ENCODE measurements at regions not wholly inside any gene's neighbourhood (a gene's known extent, or its start where the extent isn't known, plus 50 kb on each side); places are given as distances from the start of the nearest gene placed in this dataset.

- no peak for DNase-seq (ENCODE audit: low read depth in 2 of 2, low spot score in 1 of 2)
These were observed 257.9 kb upstream of the ANKRD55 start for GRCh38 chr5:56490971-56491468.

DNA sequence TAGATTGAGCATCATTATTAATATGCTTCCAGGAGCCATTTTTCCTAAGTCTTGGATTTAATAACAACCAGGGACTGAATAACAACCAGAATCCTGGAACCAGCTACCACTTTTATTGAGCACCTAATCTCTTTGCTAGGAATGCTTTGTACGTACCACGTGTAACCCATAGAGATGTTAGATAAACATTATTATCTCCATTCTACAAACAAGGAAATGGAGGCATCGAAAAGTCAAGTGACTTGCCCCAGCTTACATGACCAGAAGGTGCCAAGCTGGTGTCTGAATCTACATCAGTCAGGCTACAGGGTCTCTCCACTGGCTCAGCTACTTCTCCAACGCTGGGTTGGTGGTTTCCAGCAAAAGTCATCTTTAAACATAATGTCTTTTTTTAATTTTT, 256.1 kb upstream of the ANKRD55 start:
- DNase-seq (ENCODE audit: low read depth in 2 of 2, low spot score in 1 of 2): no peak

DNA sequence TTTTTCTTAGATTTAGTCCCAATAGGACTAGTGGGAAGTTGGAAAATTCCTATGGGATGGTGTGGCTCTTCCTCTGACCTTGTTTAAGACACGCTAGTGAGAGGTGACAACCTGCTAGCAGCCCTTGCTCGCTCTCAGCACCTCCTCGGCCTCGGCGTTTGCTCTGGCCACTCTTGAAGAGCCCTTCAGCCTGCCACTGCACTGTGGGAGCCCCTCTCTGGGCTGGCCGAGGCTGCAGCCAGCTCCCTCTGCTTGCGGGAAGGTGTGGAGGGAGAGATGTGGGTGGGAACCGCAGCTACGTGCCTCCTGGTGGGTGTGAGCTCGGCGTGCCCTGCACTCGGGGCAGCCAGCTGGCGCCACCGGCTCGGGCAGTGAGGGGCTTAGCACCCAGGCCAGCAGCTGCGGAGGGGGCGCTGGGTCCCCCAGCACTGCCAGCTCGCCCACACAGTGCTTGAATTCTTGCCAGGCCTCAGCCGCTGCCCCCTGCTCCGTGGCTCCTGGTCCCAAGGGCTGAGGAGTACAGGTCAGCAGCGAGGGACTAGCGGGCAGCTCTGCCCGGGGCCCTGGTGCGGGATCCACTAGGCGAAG, 254.5 kb upstream of the ANKRD55 start:
- DNase-seq (ENCODE audit: low read depth in 2 of 2, low spot score in 1 of 2): no peak

- DNase-seq (ENCODE audit: low read depth in 2 of 2, low spot score in 1 of 2): no peak
These were observed 249.2 kb upstream of the ANKRD55 start for GRCh38 chr5:56482363-56482762.

GRCh38 chr5:56481428-56482357, 248.6 kb upstream of the ANKRD55 start:
- no peak for DNase-seq (ENCODE audit: low read depth in 2 of 2, low spot score in 1 of 2)

GRCh38 chr5:56480705-56481427, 247.7 kb upstream of the ANKRD55 start:
- no peak for DNase-seq (ENCODE audit: low read depth in 2 of 2, low spot score in 1 of 2)

DNA sequence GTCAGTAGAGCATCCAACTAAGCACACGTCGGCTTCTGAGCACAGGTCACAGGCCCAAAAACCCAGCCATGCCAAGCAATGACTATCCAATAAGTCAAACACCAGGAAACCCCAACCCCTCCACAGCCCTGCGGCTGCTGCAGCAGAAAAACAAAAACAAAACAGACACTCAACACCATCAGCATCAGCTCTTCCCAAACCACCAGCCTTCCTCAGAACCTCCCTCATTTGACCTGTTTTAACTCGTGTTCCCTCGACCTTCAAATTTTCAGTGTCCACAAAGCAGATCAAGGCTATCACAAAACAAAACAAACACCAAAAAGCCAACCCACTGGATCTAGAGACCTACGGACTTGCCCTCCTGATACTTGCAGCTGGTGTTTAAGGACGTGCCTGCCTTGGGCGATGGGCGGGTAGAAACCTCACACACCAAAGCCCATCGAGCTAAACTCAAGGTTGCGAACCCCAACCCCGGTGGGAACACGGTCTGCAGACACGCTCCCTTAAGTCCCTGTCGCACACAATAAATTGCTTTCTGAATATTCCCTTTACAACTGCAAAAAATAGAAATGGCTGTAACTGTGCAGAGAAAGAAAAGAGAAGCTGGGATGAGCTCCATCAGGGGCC, 247.1 kb upstream of the ANKRD55 start:
- DNase-seq (ENCODE audit: low read depth in 2 of 2, low spot score in 1 of 2): no peak

DNA sequence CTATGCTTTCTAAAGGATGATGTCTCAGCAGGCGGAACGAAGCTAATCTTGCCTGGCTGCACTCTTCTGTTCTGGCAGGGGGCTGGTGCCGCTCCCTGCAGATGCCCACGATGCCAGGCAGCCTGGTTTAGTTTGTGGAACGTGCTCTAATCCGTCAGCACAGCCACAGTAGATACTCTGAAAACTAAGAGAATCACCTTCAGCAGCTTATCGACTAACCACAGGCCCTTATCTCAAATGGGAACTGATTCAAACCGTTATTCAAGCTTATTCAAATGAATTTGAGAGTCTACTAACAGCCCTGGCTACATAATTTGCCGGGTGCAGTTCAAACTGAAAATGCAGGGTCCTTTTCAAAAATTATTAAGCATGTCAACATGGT, 246.6 kb upstream of the ANKRD55 start:
- DNase-seq (ENCODE audit: low read depth in 2 of 2, low spot score in 1 of 2): no peak

GRCh38 chr5:56479126-56479525, 246.0 kb upstream of the ANKRD55 start:
- no peak for DNase-seq (ENCODE audit: low read depth in 2 of 2, low spot score in 1 of 2)

GRCh38 chr5:56478062-56478461, 244.9 kb upstream of the ANKRD55 start:
- no peak for DNase-seq (ENCODE audit: low read depth in 2 of 2, low spot score in 1 of 2)

GRCh38 chr5:56476487-56476856, 243.3 kb upstream of the ANKRD55 start:
- no peak for DNase-seq (ENCODE audit: low read depth in 2 of 2, low spot score in 1 of 2)

DNA sequence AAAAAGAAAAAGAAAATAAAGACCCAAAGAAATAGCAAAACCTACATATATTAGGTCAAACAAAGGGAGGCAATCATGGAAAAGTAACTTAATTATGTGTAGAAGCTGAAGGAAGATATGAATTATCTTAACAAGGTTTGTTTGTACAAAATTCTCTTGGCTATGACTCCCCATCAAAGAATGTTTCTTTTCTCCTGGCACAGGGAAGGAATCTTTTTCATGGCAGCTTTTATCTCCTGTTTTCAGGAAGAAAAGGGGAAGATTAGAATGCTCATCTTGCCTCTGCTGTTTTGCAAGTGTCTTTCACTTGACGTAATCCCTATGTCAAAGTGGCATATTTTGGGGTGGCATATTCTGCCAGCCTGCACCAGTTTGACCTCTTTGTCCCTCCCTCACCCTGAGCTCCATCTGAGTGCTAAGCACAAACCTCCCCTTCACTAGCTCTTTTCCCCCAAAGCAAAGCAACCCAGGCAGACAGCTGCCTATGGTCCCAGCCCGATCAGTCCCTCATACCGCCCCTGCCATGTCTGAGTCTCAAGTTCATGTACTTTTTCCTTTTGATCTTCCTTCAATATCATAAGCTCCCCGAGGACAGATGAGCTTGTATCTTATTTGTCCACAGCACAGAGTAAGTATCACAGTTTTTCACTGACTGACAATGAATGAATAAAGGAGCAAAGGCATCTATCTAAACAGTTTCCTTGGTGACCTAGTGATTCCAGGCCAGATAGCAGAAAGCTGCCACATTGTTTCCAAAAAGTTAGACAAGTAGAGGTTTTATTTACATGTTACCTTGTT, 242.8 kb upstream of the ANKRD55 start:
- no peak for DNase-seq (ENCODE audit: low read depth in 2 of 2, low spot score in 1 of 2)

DNA sequence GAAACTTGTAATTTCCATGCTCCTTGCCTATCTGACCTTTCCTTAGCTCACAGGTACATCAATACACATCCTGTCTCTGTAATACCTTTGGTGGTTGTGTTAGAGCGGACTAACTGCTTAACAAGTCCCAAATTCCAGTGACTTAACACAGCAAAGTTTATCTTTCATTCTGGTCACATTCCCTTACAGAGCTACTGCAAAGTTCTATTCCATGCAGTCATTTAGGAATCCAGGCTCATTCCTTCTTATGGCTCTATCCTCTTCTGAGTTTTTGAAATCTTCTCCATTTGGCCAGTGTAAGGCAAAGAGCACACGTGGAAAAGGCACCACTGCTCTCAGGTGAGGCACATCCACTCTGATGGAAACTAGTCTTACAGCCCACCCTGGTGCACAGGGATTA, 238.6 kb upstream of the ANKRD55 start:
- no peak for DNase-seq (ENCODE audit: low read depth in 2 of 2, low spot score in 1 of 2)

DNA sequence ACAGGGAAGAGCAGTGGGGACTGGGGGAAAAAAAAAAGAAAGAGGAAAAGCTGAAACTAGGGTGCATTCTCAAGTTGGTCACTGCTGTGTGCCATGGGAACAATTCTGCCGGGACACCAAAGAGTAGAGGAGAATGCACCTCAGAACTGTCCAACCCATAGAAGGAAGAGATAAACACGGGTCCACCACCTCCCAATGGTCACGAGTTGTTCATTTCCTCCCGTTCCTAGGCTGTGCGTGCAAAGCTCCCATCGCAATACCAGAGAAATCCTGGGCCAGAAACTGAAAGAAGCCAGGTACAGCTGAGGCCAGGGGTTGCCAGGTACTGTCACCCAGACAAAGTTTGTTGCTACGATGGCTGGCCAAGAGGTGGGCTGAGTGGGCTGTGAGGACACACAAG, 236.9 kb upstream of the ANKRD55 start:
- DNase-seq (ENCODE audit: low read depth in 2 of 2, low spot score in 1 of 2): no peak

DNA sequence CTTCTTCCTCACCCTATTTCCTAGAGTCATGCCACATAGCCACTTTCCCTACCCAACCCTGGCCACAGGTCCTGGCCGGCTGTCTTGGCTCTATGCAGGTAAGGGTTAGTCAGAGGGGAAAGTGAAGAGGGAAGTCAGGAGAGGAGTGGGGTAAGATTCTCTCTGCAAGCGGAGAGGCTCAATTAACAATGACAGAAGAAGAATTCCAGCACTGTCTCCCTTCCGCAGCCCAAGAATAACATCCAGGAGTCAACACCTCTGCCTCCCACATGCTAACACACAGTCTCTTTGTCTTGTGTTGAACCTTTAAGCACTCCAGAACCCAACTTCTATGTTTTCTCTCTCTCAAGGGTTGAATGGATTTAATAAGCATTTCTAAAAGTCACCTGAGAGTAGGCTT, 235.1 kb upstream of the ANKRD55 start:
- no peak for DNase-seq (ENCODE audit: low read depth in 2 of 2, low spot score in 1 of 2)

- no peak for DNase-seq (ENCODE audit: low read depth in 2 of 2, low spot score in 1 of 2)
These were observed 234.1 kb upstream of the ANKRD55 start for GRCh38 chr5:56467176-56467717.

DNA sequence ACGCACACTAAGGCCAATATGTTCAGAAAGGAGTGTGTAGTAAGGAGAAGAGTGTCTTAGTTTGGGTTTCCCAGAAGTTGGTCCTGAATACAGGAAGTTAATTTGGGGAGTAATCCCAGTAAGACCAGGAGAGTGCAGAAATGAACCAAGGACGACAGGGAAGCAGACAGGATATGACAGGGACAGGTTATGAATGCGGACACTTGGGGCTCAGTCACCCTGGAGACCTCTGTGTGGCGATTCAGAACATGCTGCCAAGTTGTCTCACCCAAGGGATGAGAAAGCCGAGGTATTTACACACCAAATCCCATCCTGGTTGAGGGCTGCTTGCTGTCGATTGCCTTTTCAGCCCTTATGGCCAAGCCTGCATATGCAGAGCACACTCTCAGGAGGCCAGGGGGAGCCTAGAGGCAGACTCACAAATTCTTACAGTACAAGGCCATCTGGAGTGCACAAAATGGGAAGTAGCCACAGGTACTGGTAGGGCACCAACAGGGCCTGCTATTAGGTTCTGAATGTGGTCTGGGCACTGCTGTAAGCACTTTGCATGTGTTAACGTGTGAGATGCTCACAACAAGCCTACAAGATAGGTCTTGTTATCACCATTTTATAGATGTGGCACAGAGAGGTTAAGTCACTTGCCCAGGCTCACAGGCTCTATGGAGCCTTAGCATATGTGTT, 233.1 kb upstream of the ANKRD55 start:
- DNase-seq (ENCODE audit: low read depth in 2 of 2, low spot score in 1 of 2): no peak

- DNase-seq (ENCODE audit: low read depth in 2 of 2, low spot score in 1 of 2): no peak
These were observed 232.6 kb upstream of the ANKRD55 start for GRCh38 chr5:56465769-56466135.

- no peak for DNase-seq (ENCODE audit: low read depth in 2 of 2, low spot score in 1 of 2)
These were observed 232.0 kb upstream of the ANKRD55 start for GRCh38 chr5:56464935-56465768.

All from stimulated activated CD8-positive, alpha-beta memory T cell treated with anti-CD3 and anti-CD28 coated beads, Interleukin-4, amount 100 ng/mL, for 1 hour (primary cell).